Mammary epithelial cell (primary cell): ENCODE measurements at regions not wholly inside any gene's neighbourhood (a gene's known extent, or its start where the extent isn't known, plus 50 kb on each side); places are given as distances from the start of the nearest gene placed in this dataset.

ENCODE experiments used
- CTCF ChIP-seq, 2 donors: IDR thresholded peaks in 1 of 2; conservative IDR thresholded peaks in 1 of 2; 2 replicates each; pipeline ENCODE4 v1.5.1; 2011 to 2012; ENCODE audit warnings: inconsistent platforms in 2 of 2, low read length in 2 of 2, mild to moderate bottlenecking in 2 of 2, control low read depth in 1 of 2, low read depth in 1 of 2; ENCODE audit not compliant: insufficient read depth in 1 of 2; ENCODE audit errors: extremely low read depth in 1 of 2
- EZH2 ChIP-seq: IDR thresholded peaks from 2 replicates; pipeline ENCODE4 v1.6.1; 2012; ENCODE audit warnings: low read length, inconsistent platforms, borderline replicate concordance

GRCh38 chr4:131192318-131192717 is 1956.8 kb upstream of the PCDH10 start:
- TF ChIP-seq CTCF (conservative IDR thresholded peaks at IDR 0.05 in 1 of 2, IDR thresholded peaks at IDR 0.05 in 1 of 2; ENCODE audit: extremely low read depth in 1 of 2, insufficient read depth in 1 of 2, low read depth in 1 of 2, low read length in 2 of 2) (no peak), EZH2 (no peak)
